ENCODE measurements at regions not wholly inside any gene's neighbourhood (a gene's known extent, or its start where the extent isn't known, plus 50 kb on each side); places are given as distances from the start of the nearest gene placed in this dataset.

DNA sequence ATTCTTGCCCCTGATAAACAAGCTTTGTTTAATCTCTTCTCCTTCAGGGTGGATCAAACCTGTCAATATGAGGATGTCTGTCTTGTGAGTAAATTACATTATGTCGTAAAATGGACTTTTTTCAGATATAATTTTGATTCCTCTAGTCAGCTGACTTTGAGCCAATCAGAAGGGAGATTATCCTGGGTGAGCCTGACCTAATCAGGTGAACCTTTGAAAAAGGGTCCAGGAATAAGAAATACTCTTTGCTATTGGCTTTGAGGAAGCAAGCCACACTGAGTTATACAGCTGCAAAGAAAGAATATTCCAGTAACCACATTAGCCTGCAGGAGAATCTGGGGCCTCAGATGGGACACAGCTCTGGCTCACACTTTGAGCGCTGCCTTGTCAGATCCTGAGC is 304.3 kb upstream of the ARRDC3 start:
- no peak for TF ChIP-seq CTCF (IDR thresholded peaks at IDR 0.05; ENCODE audit: low read depth, low read length)
- no peak for TF ChIP-seq POLR2A (IDR thresholded peaks at IDR 0.05; ENCODE audit: extremely low read depth, insufficient read length)

All from NB4 (cell line).